ENCODE measurements at regions not wholly inside any gene's neighbourhood (a gene's known extent, or its start where the extent isn't known, plus 50 kb on each side); places are given as distances from the start of the nearest gene placed in this dataset.

DNA sequence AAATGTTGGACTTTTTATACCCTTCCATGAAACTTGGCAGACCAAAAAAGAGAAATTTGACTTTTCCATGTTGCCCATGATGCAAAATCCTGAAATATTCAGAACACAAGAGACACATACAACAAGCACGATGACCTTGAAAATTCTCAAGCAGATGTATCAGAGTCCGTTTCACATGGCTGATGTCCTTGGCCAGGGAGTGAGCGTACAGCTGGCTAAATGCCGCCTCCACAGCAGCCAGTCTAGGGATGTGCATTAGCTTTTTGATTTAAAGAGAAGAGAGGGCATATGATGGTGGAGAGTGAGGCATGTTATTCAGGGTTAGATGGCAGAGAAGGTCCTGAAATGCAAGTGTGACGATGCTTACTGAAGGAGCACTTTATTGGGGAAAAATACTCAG, 148.0 kb upstream of the SEMA6A start:
- no peaks in the 10 kb centered on the region for H3K4me1 ChIP-seq
- CTCF ChIA-PET = no interaction called here
- H3K27ac ChIP-seq = no peak overlapping the region
- no peak for DNase-seq (ENCODE audit: low read depth in 1 of 2, low spot score in 1 of 2)
- 20% methylated on average over 5 of the region's 5 CpGs for WGBS (ENCODE audit: missing lambda C conversion rate)
- H3K9me3 ChIP-seq = no peaks in the 10 kb centered on the region
- POLR2A ChIA-PET = no interaction called here
- no peak for TF ChIP-seq CBX8 (IDR thresholded peaks at IDR 0.05)
- no peak for TF ChIP-seq SREBF2 (IDR thresholded peaks at IDR 0.05)
- TF ChIP-seq, protein P1, sequence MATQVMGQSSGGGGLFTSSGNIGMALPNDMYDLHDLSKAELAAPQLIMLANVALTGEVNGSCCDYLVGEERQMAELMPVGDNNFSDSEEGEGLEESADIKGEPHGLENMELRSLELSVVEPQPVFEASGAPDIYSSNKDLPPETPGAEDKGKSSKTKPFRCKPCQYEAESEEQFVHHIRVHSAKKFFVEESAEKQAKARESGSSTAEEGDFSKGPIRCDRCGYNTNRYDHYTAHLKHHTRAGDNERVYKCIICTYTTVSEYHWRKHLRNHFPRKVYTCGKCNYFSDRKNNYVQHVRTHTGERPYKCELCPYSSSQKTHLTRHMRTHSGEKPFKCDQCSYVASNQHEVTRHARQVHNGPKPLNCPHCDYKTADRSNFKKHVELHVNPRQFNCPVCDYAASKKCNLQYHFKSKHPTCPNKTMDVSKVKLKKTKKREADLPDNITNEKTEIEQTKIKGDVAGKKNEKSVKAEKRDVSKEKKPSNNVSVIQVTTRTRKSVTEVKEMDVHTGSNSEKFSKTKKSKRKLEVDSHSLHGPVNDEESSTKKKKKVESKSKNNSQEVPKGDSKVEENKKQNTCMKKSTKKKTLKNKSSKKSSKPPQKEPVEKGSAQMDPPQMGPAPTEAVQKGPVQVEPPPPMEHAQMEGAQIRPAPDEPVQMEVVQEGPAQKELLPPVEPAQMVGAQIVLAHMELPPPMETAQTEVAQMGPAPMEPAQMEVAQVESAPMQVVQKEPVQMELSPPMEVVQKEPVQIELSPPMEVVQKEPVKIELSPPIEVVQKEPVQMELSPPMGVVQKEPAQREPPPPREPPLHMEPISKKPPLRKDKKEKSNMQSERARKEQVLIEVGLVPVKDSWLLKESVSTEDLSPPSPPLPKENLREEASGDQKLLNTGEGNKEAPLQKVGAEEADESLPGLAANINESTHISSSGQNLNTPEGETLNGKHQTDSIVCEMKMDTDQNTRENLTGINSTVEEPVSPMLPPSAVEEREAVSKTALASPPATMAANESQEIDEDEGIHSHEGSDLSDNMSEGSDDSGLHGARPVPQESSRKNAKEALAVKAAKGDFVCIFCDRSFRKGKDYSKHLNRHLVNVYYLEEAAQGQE (IDR thresholded peaks at IDR 0.05) = no peak
- no peak for TF ChIP-seq TFCP2L1 (CRISPR knock-in tag; IDR thresholded peaks at IDR 0.05)
- TF ChIP-seq, protein P2, sequence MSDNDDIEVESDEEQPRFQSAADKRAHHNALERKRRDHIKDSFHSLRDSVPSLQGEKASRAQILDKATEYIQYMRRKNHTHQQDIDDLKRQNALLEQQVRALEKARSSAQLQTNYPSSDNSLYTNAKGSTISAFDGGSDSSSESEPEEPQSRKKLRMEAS (IDR thresholded peaks at IDR 0.05) = no peak
- TF ChIP-seq, protein P3, sequence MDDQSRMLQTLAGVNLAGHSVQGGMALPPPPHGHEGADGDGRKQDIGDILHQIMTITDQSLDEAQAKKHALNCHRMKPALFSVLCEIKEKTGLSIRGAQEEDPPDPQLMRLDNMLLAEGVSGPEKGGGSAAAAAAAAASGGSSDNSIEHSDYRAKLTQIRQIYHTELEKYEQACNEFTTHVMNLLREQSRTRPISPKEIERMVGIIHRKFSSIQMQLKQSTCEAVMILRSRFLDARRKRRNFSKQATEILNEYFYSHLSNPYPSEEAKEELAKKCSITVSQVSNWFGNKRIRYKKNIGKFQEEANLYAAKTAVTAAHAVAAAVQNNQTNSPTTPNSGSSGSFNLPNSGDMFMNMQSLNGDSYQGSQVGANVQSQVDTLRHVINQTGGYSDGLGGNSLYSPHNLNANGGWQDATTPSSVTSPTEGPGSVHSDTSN (IDR thresholded peaks at IDR 0.05) = no peak
- TF ChIP-seq, protein P4, sequence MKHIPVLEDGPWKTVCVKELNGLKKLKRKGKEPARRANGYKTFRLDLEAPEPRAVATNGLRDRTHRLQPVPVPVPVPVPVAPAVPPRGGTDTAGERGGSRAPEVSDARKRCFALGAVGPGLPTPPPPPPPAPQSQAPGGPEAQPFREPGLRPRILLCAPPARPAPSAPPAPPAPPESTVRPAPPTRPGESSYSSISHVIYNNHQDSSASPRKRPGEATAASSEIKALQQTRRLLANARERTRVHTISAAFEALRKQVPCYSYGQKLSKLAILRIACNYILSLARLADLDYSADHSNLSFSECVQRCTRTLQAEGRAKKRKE (CRISPR knock-in tag; IDR thresholded peaks at IDR 0.05; ENCODE audit: low read depth) = no peak
- no peak for TF ChIP-seq PHF8 (IDR thresholded peaks at IDR 0.05; ENCODE audit: borderline replicate concordance, low read depth)
- TF ChIP-seq NPAS2 (CRISPR knock-in tag; IDR thresholded peaks at IDR 0.05; ENCODE audit: borderline replicate concordance) = no peak
- no peak for TF ChIP-seq HEYL (CRISPR knock-in tag; IDR thresholded peaks at IDR 0.05)
- no peak for TF ChIP-seq FOSL2 (IDR thresholded peaks at IDR 0.05)
- TF ChIP-seq FOSL2 (CRISPR knock-in tag; IDR thresholded peaks at IDR 0.05) = no peak
- TF ChIP-seq, protein P5, sequence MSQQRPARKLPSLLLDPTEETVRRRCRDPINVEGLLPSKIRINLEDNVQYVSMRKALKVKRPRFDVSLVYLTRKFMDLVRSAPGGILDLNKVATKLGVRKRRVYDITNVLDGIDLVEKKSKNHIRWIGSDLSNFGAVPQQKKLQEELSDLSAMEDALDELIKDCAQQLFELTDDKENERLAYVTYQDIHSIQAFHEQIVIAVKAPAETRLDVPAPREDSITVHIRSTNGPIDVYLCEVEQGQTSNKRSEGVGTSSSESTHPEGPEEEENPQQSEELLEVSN (IDR thresholded peaks at IDR 0.05; ENCODE audit: borderline replicate concordance, low read depth) = no peak
- TF ChIP-seq CEBPB (IDR thresholded peaks at IDR 0.05) = no peak
- TF ChIP-seq NR3C1 (IDR thresholded peaks at IDR 0.05) = no peak
- no peak for TF ChIP-seq TP53 (CRISPR knock-in tag; IDR thresholded peaks at IDR 0.05)
- TF ChIP-seq FOSB (CRISPR knock-in tag; IDR thresholded peaks at IDR 0.05) = no peak
- TF ChIP-seq, protein P6, sequence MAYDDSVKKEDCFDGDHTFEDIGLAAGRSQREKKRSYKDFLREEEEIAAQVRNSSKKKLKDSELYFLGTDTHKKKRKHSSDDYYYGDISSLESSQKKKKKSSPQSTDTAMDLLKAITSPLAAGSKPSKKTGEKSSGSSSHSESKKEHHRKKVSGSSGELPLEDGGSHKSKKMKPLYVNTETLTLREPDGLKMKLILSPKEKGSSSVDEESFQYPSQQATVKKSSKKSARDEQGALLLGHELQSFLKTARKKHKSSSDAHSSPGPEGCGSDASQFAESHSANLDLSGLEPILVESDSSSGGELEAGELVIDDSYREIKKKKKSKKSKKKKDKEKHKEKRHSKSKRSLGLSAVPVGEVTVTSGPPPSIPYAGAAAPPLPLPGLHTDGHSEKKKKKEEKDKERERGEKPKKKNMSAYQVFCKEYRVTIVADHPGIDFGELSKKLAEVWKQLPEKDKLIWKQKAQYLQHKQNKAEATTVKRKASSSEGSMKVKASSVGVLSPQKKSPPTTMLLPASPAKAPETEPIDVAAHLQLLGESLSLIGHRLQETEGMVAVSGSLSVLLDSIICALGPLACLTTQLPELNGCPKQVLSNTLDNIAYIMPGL (CRISPR knock-in tag; IDR thresholded peaks at IDR 0.05; ENCODE audit: borderline replicate concordance) = no peak
- H3K4me2 ChIP-seq = no peak overlapping the region
- FAIRE-seq = no peak
- H3K4me3 ChIP-seq = no peak overlapping the region
- ATAC-seq = no peak

DNA sequence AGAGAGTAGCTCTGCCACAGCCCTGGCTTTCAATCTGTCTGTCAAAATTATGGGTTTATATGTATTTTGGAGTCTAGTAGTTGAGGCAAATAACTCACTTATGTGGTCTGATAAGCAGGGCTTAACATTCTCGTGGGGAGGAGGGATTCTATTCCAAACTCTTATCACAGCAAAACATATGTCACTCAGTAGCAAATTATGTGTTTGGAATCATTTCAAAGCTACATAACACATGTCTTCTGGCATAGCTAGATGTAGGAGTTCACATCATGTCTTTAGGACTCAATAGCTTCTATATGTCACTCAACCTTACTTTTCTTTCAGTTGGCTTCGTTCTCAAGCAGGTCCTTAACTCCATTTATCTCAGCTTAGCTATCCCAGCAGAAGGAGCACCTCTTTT, 144.5 kb upstream of the SEMA6A start:
- no peak overlapping the region for H3K4me2 ChIP-seq
- no peaks in the 10 kb centered on the region for H3K4me1 ChIP-seq
- DNase-seq (ENCODE audit: low read depth in 1 of 2, low spot score in 1 of 2) (no peak), FAIRE-seq (no peak), ATAC-seq (no peak)
- WGBS (ENCODE audit: missing lambda C conversion rate) = 0% methylated on average over 2 of the region's 2 CpGs
- TF ChIP-seq CBX8 (IDR thresholded peaks at IDR 0.05) (no peak), CHD2 (IDR thresholded peaks at IDR 0.05; ENCODE audit: low read length, partially characterized antibody) (no peak)
- TF ChIP-seq, protein P2 (IDR thresholded peaks at IDR 0.05) = no peak
- TF ChIP-seq, protein P3 (IDR thresholded peaks at IDR 0.05) = no peak
- TF ChIP-seq, protein P7, sequence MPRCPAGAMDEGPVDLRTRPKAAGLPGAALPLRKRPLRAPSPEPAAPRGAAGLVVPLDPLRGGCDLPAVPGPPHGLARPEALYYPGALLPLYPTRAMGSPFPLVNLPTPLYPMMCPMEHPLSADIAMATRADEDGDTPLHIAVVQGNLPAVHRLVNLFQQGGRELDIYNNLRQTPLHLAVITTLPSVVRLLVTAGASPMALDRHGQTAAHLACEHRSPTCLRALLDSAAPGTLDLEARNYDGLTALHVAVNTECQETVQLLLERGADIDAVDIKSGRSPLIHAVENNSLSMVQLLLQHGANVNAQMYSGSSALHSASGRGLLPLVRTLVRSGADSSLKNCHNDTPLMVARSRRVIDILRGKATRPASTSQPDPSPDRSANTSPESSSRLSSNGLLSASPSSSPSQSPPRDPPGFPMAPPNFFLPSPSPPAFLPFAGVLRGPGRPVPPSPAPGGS (IDR thresholded peaks at IDR 0.05) = no peak
- H3K4me3 ChIP-seq = no peak overlapping the region
- ChIA-PET POLR2A (no interaction called here), CTCF (no interaction called here)
- no peaks in the 10 kb centered on the region for H3K9me3 ChIP-seq
- H3K27ac ChIP-seq = no peak overlapping the region
